HG02798 (cell line): ENCODE measurements at regions not wholly inside any gene's neighbourhood (a gene's known extent, or its start where the extent isn't known, plus 50 kb on each side); places are given as distances from the start of the nearest gene placed in this dataset.
"Not testable (repeated sequence)": the region's sequence is repeated elsewhere in the genome, so short reads cannot be mapped to it uniquely, and the experiment has no call there.

Source experiments
- ATAC-seq: cut with Tn5 transposase; IDR thresholded peaks from one replicate; pipeline ENCODE4 v1.9.1; 2021; ENCODE audit warnings: mild to moderate bottlenecking; ENCODE audit not compliant: unreplicated experiment, poor library complexity

- not testable (repeated sequence) for ATAC-seq
Measured at GRCh38 chr15:20207198-20207597, 334.4 kb downstream of the GOLGA6L6 start.

- ATAC-seq: not testable (repeated sequence)
Measured at GRCh38 chr15:20204177-20204866, 337.3 kb downstream of the GOLGA6L6 start.

- not testable (repeated sequence) for ATAC-seq
Measured at GRCh38 chr15:20203649-20204150, 337.9 kb downstream of the GOLGA6L6 start.

GRCh38 chr15:20194591-20195198 is 346.9 kb downstream of the GOLGA6L6 start:
- ATAC-seq: not testable (repeated sequence)

- ATAC-seq: peak; percentile 86
Measured at GRCh38 chr15:20192982-20193929, 348.3 kb downstream of the GOLGA6L6 start.

- ATAC-seq: not testable (repeated sequence)
Measured at GRCh38 chr15:20191508-20192125, 350.0 kb downstream of the GOLGA6L6 start.

GRCh38 chr15:20188611-20189010 is 353.0 kb downstream of the GOLGA6L6 start:
- not testable (repeated sequence) for ATAC-seq

- ATAC-seq: not testable (repeated sequence)
Measured at GRCh38 chr15:20187370-20188355, 353.9 kb downstream of the GOLGA6L6 start.

GRCh38 chr15:20184879-20185278 is 356.7 kb downstream of the GOLGA6L6 start:
- not testable (repeated sequence) for ATAC-seq

GRCh38 chr15:20168221-20168620 is 373.4 kb downstream of the GOLGA6L6 start:
- not testable (repeated sequence) for ATAC-seq

GRCh38 chr15:20153528-20153927 is 388.1 kb downstream of the GOLGA6L6 start:
- not testable (repeated sequence) for ATAC-seq

- ATAC-seq: not testable (repeated sequence)
Measured at GRCh38 chr15:20148679-20149078, 392.9 kb downstream of the GOLGA6L6 start.

- ATAC-seq: not testable (repeated sequence)
Measured at GRCh38 chr15:20148008-20148407, 393.6 kb downstream of the GOLGA6L6 start.

GRCh38 chr15:20144333-20145036 is 397.1 kb downstream of the GOLGA6L6 start:
- not testable (repeated sequence) for ATAC-seq

GRCh38 chr15:20142906-20143305 is 398.7 kb downstream of the GOLGA6L6 start:
- ATAC-seq: not testable (repeated sequence)

- ATAC-seq: not testable (repeated sequence)
Measured at GRCh38 chr15:20142410-20142809, 399.2 kb downstream of the GOLGA6L6 start.

GRCh38 chr15:20124668-20125067 is 416.9 kb downstream of the GOLGA6L6 start:
- ATAC-seq: not testable (repeated sequence)

GRCh38 chr15:20106026-20106425 is 435.6 kb downstream of the GOLGA6L6 start:
- ATAC-seq: no peak
